ENCODE measurements at regions not wholly inside any gene's neighbourhood (a gene's known extent, or its start where the extent isn't known, plus 50 kb on each side); places are given as distances from the start of the nearest gene placed in this dataset.

- H3K36me3 ChIP-seq (ENCODE audit: insufficient read depth, low read length): no peaks in the 10 kb centered on the region
- H3K4me1 ChIP-seq (ENCODE audit: insufficient read depth, low read length): peaks cover 17% of the 10 kb centered on the region
- no peak overlapping the region for H3K4me3 ChIP-seq (ENCODE audit: low read depth in 1 of 2, low read length in 2 of 2)
- no peak overlapping the region for H3K9ac ChIP-seq (ENCODE audit: low read length)
- H3K9me3 ChIP-seq (ENCODE audit: low read length): no peaks in the 10 kb centered on the region
- no peak overlapping the region for H3K27ac ChIP-seq (ENCODE audit: low read depth, low read length)
- no peaks in the 10 kb centered on the region for H3K27me3 ChIP-seq (ENCODE audit: control insufficient read depth in 1 of 2, insufficient read depth in 2 of 2, low read length in 2 of 2)
Measured at GRCh38 chr10:29949411-29950011, 109.9 kb downstream of the JCAD start.

- no peak overlapping the region for H3K9ac ChIP-seq (ENCODE audit: low read length)
Measured at GRCh38 chr10:29948881-29949355, 110.5 kb downstream of the JCAD start.

GRCh38 chr10:29947701-29948060, 111.7 kb downstream of the JCAD start:
- H3K4me3 ChIP-seq (ENCODE audit: low read depth in 1 of 2, low read length in 2 of 2): no peak overlapping the region
- no peaks in the 10 kb centered on the region for H3K36me3 ChIP-seq (ENCODE audit: insufficient read depth, low read length)
- H3K9me3 ChIP-seq (ENCODE audit: low read length): no peaks in the 10 kb centered on the region
- H3K27ac ChIP-seq (ENCODE audit: low read depth, low read length): no peak overlapping the region
- no peaks in the 10 kb centered on the region for H3K27me3 ChIP-seq (ENCODE audit: control insufficient read depth in 1 of 2, insufficient read depth in 2 of 2, low read length in 2 of 2)
- H3K9ac ChIP-seq (ENCODE audit: low read length): no peak overlapping the region
- peaks cover 17% of the 10 kb centered on the region for H3K4me1 ChIP-seq (ENCODE audit: insufficient read depth, low read length)

More at GRCh38 chr10:29948881-29949355, 110.5 kb downstream of the JCAD start:
- Histone ChIP-seq H3K27me3 (ENCODE audit: control insufficient read depth in 1 of 2, insufficient read depth in 2 of 2, low read length in 2 of 2) (no peaks in the 10 kb centered on the region), H3K4me3 (ENCODE audit: low read depth in 1 of 2, low read length in 2 of 2) (no peak overlapping the region), H3K9me3 (ENCODE audit: low read length) (no peaks in the 10 kb centered on the region), H3K27ac (ENCODE audit: low read depth, low read length) (peak overlapping the region; percentile 36), H3K4me1 (ENCODE audit: insufficient read depth, low read length) (peaks cover 17% of the 10 kb centered on the region), H3K36me3 (ENCODE audit: insufficient read depth, low read length) (no peaks in the 10 kb centered on the region)

GRCh38 chr10:29946953-29947700, 112.3 kb downstream of the JCAD start:
- H3K4me1 ChIP-seq (ENCODE audit: insufficient read depth, low read length): peaks cover 17% of the 10 kb centered on the region
- H3K27me3 ChIP-seq (ENCODE audit: control insufficient read depth in 1 of 2, insufficient read depth in 2 of 2, low read length in 2 of 2): no peaks in the 10 kb centered on the region
- no peaks in the 10 kb centered on the region for H3K9me3 ChIP-seq (ENCODE audit: low read length)
- peak overlapping the region; percentile 2 for H3K27ac ChIP-seq (ENCODE audit: low read depth, low read length)
- no peaks in the 10 kb centered on the region for H3K36me3 ChIP-seq (ENCODE audit: insufficient read depth, low read length)
- peak overlapping the region; percentile 31 for H3K9ac ChIP-seq (ENCODE audit: low read length)
- H3K4me3 ChIP-seq (ENCODE audit: low read depth in 1 of 2, low read length in 2 of 2): no peak overlapping the region

- no peak overlapping the region for H3K27ac ChIP-seq (ENCODE audit: low read depth, low read length)
- H3K4me1 ChIP-seq (ENCODE audit: insufficient read depth, low read length): peaks cover 17% of the 10 kb centered on the region
- H3K4me3 ChIP-seq (ENCODE audit: low read depth in 1 of 2, low read length in 2 of 2): no peak overlapping the region
- H3K9me3 ChIP-seq (ENCODE audit: low read length): no peaks in the 10 kb centered on the region
- no peaks in the 10 kb centered on the region for H3K36me3 ChIP-seq (ENCODE audit: insufficient read depth, low read length)
- H3K9ac ChIP-seq (ENCODE audit: low read length): peak overlapping the region; percentile 31
- H3K27me3 ChIP-seq (ENCODE audit: control insufficient read depth in 1 of 2, insufficient read depth in 2 of 2, low read length in 2 of 2): no peaks in the 10 kb centered on the region
Measured at GRCh38 chr10:29946614-29946952, 112.8 kb downstream of the JCAD start.

- Histone ChIP-seq H3K9me3 (ENCODE audit: low read length) (no peaks in the 10 kb centered on the region), H3K4me1 (ENCODE audit: insufficient read depth, low read length) (no peaks in the 10 kb centered on the region), H3K4me3 (ENCODE audit: low read depth in 1 of 2, low read length in 2 of 2) (no peak overlapping the region), H3K27me3 (ENCODE audit: control insufficient read depth in 1 of 2, insufficient read depth in 2 of 2, low read length in 2 of 2) (no peaks in the 10 kb centered on the region), H3K27ac (ENCODE audit: low read depth, low read length) (no peak overlapping the region), H3K9ac (ENCODE audit: low read length) (no peak overlapping the region), H3K36me3 (ENCODE audit: insufficient read depth, low read length) (no peaks in the 10 kb centered on the region)
Measured at GRCh38 chr10:29941476-29941875, 117.9 kb downstream of the JCAD start.

- no peak overlapping the region for H3K27ac ChIP-seq (ENCODE audit: low read depth, low read length)
Measured at GRCh38 chr10:29932991-29933390, 126.4 kb downstream of the JCAD start.

GRCh38 chr10:29931833-29932232, 127.6 kb downstream of the JCAD start:
- no peak overlapping the region for H3K27ac ChIP-seq (ENCODE audit: low read depth, low read length)
- H3K36me3 ChIP-seq (ENCODE audit: insufficient read depth, low read length): no peaks in the 10 kb centered on the region
- H3K4me1 ChIP-seq (ENCODE audit: insufficient read depth, low read length): no peaks in the 10 kb centered on the region
- H3K27me3 ChIP-seq (ENCODE audit: control insufficient read depth in 1 of 2, insufficient read depth in 2 of 2, low read length in 2 of 2): no peaks in the 10 kb centered on the region
- H3K4me3 ChIP-seq (ENCODE audit: low read depth in 1 of 2, low read length in 2 of 2): no peak overlapping the region
- peaks cover 7% of the 10 kb centered on the region for H3K9me3 ChIP-seq (ENCODE audit: low read length)
- H3K9ac ChIP-seq (ENCODE audit: low read length): no peak overlapping the region

More at GRCh38 chr10:29932991-29933390, 126.4 kb downstream of the JCAD start:
- H3K9ac ChIP-seq (ENCODE audit: low read length): no peak overlapping the region
- no peaks in the 10 kb centered on the region for H3K27me3 ChIP-seq (ENCODE audit: control insufficient read depth in 1 of 2, insufficient read depth in 2 of 2, low read length in 2 of 2)
- no peaks in the 10 kb centered on the region for H3K36me3 ChIP-seq (ENCODE audit: insufficient read depth, low read length)
- H3K4me3 ChIP-seq (ENCODE audit: low read depth in 1 of 2, low read length in 2 of 2): no peak overlapping the region
- H3K9me3 ChIP-seq (ENCODE audit: low read length): peaks cover 7% of the 10 kb centered on the region
- H3K4me1 ChIP-seq (ENCODE audit: insufficient read depth, low read length): no peaks in the 10 kb centered on the region

GRCh38 chr10:29929006-29929405, 130.4 kb downstream of the JCAD start:
- no peaks in the 10 kb centered on the region for H3K4me1 ChIP-seq (ENCODE audit: insufficient read depth, low read length)
- H3K9me3 ChIP-seq (ENCODE audit: low read length): peaks cover 7% of the 10 kb centered on the region
- H3K4me3 ChIP-seq (ENCODE audit: low read depth in 1 of 2, low read length in 2 of 2): no peak overlapping the region
- H3K27me3 ChIP-seq (ENCODE audit: control insufficient read depth in 1 of 2, insufficient read depth in 2 of 2, low read length in 2 of 2): no peaks in the 10 kb centered on the region
- no peaks in the 10 kb centered on the region for H3K36me3 ChIP-seq (ENCODE audit: insufficient read depth, low read length)
- no peak overlapping the region for H3K9ac ChIP-seq (ENCODE audit: low read length)
- no peak overlapping the region for H3K27ac ChIP-seq (ENCODE audit: low read depth, low read length)

GRCh38 chr10:29926693-29927048, 132.7 kb downstream of the JCAD start:
- H3K27me3 ChIP-seq (ENCODE audit: control insufficient read depth in 1 of 2, insufficient read depth in 2 of 2, low read length in 2 of 2): no peaks in the 10 kb centered on the region
- no peak overlapping the region for H3K27ac ChIP-seq (ENCODE audit: low read depth, low read length)
- H3K9ac ChIP-seq (ENCODE audit: low read length): no peak overlapping the region
- no peaks in the 10 kb centered on the region for H3K36me3 ChIP-seq (ENCODE audit: insufficient read depth, low read length)
- no peak overlapping the region for H3K4me3 ChIP-seq (ENCODE audit: low read depth in 1 of 2, low read length in 2 of 2)
- H3K9me3 ChIP-seq (ENCODE audit: low read length): peaks cover 7% of the 10 kb centered on the region
- H3K4me1 ChIP-seq (ENCODE audit: insufficient read depth, low read length): no peaks in the 10 kb centered on the region

GRCh38 chr10:29925771-29926692, 133.4 kb downstream of the JCAD start:
- Histone ChIP-seq H3K4me3 (ENCODE audit: low read depth in 1 of 2, low read length in 2 of 2) (no peak overlapping the region), H3K27me3 (ENCODE audit: control insufficient read depth in 1 of 2, insufficient read depth in 2 of 2, low read length in 2 of 2) (no peaks in the 10 kb centered on the region), H3K4me1 (ENCODE audit: insufficient read depth, low read length) (no peaks in the 10 kb centered on the region), H3K36me3 (ENCODE audit: insufficient read depth, low read length) (no peaks in the 10 kb centered on the region), H3K9me3 (ENCODE audit: low read length) (peaks cover 7% of the 10 kb centered on the region), H3K27ac (ENCODE audit: low read depth, low read length) (no peak overlapping the region), H3K9ac (ENCODE audit: low read length) (no peak overlapping the region)
